Dedifferentiated amniotic fluid mesenchymal stem cell (primary cell): ENCODE measurements at regions not wholly inside any gene's neighbourhood (a gene's known extent, or its start where the extent isn't known, plus 50 kb on each side); places are given as distances from the start of the nearest gene placed in this dataset.
"Not testable (repeated sequence)": the region's sequence is repeated elsewhere in the genome, so short reads cannot be mapped to it uniquely, and the experiment has no call there.

Experiments
- DNase-seq: peaks from one replicate; pipeline ENCODE4 v3.0.0-alpha.2; 2016; ENCODE audit errors: extremely low spot score

DNA sequence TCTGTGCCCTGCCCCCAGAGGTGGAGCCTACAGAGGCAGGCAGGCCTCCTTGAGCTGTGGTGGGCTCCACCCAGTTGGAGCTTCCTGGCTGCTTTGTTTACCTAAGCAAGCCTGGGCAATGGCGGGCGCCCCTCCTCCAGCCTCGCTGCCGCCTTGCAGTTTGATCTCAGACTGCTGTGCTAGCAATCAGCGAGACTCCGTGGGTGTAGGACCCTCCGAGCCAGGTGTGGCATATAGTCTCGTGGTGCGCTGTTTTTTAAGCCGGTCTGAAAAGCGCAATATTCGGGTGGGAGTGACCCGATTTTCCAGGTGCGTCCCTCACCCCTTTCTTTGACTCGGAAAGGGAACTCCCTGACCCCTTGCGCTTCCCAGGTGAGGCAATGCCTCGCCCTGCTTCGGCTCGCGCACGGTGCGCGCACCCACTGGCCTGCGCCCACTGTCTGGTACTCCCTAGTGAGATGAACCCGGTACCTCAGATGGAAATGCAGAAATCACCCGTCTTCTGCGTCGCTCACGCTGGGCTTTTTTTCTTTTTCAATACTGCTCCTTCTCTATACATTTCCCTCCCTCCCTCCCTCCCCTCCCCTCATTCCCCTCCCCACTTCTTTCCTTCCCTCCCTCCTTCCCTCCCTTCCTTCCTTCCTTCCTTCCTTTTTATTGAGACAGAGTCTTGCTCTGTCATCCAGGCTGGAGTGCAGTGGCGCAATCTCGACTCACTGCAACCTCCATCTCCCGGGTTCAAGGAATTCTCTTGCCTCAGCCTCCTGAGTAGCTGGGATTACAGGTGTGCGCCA is 197.1 kb upstream of the TBL1XR1 start:
- not testable (repeated sequence) for DNase-seq

DNA sequence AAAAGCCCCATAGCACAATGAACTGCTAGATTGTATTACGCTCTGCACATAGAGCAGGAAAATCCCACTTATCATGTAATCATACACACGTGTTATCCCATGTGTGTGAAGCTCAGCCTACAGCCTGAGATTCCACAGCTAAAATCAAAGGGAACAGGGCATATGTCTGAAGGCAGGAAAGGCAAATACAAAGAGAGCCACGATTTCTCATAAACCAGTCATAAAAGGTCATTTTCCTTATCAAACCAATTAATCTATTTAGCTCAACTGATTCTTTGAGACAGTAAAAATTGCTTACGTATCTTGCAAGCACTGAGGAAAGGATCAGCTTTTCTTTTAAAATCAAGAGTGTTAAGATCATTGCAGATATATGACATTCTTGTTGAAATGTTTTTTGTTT is 199.5 kb upstream of the TBL1XR1 start:
- DNase-seq, result no peak

DNA sequence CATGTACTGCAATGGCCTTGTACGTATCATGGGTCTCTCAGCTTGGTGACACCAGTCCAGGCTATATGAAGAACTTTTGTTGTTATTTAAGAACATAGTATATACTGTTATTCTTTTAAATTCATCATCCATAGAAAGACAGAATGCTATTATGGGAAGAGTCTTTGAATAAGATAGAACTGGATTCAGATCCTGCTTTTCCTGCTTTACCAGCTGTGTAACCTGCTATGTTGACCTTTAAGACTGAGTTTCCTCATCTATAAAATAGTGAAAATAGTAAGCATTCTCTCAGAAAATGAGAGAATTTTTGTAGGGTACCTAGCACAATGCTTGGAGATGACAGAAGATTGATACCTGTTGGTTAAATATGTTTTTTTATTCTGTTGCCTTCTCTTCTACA is 204.1 kb upstream of the TBL1XR1 start:
- no peak for DNase-seq

DNA sequence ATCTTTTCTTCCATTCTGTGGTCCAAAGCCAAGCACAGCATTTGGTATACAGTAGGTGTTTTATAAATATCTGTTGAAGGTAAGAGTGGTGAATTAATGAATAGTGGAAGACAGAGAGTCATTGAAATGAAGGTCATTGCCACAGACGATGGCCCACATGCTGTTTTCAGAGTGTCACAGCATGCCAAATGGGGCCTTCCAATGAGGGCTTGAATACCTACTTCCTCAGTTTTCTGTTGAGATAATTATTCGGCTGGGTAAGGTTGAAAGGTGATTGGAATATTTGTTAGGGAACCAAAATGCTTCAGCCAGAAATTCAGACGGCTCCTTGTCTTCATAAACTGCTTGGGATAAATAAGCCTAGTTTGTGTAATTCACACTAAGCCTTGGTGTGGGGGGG is 205.3 kb upstream of the TBL1XR1 start:
- DNase-seq, result no peak

DNA sequence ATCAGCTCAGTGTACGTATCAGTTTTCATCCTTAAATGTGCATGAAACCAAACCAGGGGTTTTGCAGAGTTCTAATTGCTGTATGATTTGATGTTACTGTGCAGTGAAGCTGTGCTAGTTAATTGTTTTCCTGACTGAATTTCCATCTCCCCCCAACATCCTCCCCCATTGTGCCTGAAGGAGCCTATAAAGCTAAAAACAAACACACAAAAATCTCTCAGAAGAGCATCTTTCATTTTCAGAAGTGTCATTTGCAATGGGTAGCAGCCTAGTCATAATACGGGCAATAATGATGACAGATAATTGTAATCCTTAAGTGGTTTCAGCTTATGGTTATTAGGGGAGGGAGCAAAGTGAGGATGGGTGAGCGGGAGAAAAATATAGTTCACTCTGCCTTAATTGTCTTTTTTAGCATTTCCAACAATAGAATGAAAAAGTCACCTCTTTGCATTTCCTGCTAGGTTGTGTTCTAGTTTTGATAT is 207.9 kb upstream of the TBL1XR1 start:
- DNase-seq, result no peak

DNA sequence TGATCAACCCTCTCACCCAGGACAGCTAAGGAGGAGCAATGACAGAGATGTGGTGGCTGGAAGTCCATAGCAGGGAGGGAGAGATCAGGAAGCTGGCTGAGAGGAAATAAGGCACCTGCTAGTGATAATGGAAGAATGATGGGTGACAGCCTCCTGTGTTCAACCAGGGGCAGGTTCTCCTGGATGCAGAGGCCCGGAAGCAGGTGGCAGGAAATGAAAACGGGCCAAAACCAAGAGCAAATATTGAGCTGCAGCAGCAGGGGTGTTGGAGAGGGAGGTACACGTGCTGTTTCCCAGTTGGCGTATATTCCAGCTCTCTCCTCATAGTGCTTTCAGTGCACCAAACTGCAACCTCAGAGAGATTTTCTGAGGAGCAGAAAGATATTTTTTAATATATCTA is 213.4 kb upstream of the TBL1XR1 start:
- DNase-seq, result no peak

DNA sequence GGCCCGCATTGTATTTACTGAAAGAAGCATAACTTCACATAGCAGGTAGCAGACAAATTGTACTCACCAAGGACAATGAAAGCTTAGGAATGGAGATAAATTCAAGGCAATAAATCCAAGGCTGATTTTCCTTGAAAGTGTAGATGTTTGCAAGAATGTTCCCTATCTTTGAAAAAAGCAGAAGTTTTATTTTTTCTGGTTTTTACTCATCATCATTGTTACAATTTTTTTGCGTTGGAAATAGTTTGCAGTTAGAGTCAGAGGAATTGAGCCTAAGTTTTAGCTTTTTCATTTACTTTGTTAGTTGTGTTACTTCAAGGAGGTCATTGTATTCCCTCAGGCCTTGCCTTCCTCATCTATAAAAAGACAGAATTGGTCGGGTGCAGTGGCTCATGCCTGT is 213.9 kb upstream of the TBL1XR1 start:
- no peak for DNase-seq

DNA sequence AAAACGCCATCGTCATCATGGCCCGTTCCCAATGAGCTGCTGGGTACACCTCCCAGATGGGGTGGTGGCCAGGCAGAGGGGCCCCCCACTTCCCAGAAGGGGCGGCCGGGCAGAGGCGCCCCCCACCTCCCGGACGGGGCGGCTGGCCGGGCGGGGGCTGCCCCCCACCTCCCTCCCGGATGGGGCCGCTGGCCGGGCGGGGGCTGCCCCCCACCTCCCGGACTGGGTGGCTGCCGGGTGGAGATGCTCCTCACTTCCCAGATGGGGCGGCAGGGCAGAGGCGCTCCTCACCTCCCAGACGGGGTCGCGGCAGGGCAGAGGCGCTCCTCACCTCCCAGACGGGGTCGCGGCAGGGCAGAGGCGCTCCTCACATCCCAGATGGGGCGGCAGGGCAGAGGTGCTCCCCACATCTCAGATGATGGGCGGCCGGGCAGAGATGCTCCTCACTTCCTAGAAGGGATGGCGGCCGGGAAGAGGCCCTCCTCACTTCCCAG is 215.4 kb upstream of the TBL1XR1 start:
- not testable (repeated sequence) for DNase-seq

DNA sequence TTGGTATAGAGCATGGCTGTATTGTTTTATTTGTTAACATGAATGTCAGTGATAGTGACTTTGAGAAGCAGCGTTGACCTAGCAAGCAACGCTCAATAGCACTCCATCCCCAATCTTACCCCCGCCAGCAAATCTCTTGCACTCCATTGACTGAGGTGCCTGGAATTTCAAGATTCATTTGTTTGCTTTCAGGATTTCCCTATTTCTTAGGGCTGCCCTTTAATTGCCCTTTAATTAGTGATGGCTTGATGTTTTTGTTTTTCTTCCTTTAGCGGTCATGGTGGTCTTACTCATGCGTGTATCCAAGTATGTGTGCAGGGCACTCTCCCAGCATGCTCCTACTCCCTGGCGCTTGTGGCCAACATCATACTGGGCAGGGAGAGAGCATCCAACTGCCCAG is 216.8 kb upstream of the TBL1XR1 start:
- DNase-seq, result no peak

DNA sequence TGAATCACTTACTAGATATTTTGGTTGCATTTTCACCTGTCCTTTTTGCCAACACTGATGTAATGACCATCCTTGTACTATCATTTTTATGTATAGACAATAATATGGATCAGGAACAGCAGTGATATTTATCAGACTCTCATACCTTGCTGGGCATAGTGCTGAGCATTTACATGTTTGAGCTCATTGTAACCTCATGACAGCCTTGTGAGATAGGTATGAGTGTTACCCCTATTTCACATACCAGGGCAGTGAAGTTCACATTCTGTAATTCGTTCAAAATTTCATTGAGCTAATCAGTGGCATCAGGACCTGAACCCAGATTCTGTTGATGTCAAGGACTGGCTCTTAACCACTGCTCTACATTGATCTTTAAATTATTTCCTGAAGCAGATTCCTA is 221.5 kb upstream of the TBL1XR1 start:
- DNase-seq, result no peak

DNA sequence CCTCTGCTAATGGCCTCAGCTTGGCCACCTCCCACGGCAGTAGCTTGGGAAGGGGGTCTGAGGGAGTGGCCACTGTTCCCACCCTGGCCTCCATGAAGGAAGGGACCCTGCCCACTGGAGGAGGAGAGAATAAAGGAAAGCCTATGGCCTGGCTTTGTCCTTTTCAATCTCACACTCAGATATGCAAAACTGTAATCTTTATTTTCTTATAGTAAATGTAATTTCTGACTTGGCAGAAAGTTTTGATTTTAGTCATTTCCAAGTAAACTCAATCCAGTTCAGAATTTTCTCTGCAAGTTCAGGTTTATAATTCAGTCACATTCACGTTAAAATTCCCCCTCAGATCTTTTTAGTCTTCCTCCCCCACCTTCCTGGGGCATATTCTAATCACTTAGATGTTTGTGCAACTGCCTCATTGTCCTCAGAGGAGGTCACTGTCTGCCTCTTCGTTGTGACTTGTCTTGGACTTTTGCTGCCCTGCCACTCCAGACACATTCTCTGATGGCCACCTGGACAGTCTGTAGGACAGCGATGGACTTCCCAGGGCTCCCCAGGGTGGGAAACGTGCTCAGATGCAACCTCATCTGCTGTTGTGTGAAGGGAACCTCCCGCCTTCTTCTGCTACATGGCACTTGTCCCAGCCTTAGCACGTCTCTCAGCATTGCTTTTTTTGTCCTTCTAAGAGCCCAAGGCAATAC is 222.8 kb upstream of the TBL1XR1 start:
- DNase-seq, result no peak

DNA sequence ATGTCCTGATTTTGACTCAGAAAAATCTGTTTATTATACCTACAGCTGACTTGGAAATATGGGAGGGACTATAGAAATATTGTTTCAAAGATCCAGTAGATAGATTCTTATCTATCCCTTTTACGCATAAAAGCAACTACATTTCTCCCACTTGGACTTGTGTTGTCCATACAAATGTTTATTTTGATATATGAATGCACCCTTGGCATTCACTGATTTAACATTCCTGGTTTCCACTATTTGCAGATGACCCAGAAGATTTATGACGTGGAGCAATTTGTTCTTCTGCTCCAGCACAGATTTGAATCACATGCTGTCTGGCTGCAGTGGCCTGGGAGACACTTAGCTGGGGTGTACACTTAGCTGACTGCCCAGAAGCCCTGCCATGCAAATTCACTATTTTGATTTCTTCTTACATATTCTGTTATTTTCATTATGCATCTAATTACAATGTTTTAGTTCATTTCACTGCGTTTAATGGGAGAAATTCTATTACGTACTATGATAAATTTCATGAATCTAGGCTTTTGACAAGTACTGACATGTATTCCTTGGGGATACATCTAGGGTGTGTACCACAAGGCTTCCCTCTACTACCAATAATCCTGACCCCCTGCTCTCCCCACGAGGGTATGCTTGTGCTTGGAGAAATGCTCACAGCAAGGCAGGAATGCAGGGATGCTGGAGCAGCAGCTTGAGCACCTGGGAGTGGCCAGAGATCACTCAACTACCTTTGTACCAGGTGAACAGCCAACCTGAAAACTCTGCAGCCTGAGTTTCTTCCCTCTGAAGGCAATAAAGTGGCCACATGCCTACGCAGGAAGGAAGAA is 223.6 kb upstream of the TBL1XR1 start:
- peak; percentile 82 for DNase-seq

DNA sequence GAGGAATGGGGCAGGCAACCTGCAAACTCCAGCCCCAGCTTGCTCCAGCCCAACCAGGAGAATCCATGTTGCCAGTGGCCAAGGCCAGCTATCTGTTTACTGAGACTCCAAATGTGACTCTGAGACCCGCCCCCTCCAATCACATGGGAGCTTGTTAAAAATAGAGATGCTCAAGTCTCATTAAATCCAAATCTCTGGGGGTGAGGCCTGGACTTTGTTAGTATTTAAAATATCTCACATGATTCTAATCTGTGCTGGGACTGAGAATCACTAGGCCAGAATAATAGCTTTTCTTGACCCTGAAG is 224.2 kb upstream of the TBL1XR1 start:
- DNase-seq, result no peak

DNA sequence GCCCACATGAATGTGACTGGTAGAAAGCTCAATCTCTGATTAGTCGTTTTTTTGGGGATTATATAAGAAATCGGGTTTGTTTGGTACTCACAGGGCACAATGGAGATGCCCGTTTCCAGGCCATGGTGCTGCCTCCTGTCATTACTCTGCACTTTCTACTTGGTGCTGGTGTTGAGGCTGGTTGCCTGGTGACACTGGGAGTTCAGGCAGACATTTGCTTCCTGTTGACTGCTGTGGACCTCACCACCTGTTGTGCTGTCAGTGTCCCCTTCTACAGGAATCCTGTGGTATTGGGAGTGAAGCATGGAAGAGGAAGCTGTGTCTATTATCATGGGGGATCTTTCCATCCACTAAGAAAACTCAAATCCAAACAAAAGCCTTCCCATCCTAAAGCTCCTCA is 227.2 kb upstream of the TBL1XR1 start:
- no peak for DNase-seq

DNA sequence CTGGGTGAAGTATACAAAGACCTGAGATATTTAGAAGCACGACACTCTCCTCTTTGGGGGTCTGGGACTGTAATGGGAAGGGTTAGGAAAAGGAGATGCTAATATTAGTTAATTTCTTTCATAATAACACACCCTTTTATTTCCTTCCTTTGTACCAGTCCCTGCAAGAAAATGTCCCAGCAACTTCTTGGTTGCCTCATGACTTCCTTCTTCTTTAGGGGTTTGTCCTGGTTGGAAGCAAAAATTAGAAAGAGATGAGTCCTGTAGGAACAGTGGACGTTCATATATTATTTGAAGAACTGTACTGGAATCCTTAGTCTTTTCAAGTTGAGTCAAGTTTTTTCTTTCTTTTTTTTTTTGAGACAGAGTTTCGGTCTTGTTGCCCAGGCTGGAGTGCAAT is 227.8 kb upstream of the TBL1XR1 start:
- DNase-seq, result no peak

DNA sequence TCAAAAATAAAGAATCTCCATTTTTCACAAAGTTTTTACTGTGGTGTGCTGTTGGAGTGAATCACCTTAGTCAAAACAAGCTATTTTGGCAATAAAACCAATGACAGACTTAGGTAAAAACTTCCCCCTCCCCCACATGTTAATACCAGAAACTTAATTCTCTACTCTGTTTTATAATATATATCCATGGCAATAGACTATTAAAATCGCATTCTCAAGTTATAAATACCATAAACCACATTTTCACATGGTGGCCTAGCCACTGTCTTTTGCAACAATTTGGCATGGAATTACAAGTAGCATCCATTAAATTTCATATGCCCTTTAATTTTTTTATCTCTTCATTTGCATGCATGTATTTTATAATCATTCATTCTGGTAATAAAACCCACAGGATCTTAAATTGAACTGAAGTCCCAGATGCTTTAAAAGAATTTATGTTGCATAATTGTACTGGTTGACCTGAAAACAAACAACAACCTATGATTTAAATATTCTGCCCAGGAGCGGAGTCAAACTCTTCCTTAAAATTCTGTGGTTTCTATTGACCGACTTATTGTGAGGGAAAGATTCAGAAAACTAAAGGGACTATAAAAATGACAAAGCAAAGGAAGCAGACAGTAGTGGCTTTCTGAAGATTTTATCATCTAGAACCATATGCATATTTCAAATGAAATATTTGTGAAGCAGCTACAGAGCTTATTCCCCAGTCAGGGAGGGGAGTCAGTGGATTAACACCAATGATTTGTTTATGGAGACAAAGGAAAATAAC is 229.0 kb upstream of the TBL1XR1 start:
- DNase-seq, result no peak

DNA sequence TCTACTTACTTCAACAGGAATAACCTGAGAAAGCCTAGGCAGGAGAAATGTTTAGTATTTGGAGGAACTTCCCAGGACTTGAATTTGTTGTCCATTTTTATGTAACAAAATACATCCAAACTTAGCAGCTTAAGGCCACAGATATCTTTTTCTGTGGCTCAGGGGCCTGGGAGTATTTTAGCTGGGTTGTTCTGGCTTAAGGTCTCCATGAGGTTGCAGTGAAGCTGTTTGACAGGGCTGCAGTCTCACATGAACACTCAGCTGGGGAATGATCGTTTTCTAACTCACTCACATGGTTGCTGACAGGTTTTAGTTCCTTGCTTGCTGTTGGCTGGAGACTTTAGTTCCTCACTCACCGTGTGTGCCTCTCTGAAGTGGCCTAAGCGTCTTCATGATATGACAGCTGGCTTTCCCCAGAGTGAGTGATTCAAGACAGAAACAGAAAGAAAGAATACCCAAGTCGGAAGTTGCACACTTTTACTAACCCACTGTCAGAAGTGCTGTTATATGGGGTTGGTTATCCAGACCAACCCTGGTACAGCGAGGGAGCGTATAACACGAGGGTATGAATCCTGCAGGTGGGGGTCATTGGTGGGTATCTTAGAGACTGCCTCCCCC is 229.7 kb upstream of the TBL1XR1 start:
- DNase-seq, result no peak

DNA sequence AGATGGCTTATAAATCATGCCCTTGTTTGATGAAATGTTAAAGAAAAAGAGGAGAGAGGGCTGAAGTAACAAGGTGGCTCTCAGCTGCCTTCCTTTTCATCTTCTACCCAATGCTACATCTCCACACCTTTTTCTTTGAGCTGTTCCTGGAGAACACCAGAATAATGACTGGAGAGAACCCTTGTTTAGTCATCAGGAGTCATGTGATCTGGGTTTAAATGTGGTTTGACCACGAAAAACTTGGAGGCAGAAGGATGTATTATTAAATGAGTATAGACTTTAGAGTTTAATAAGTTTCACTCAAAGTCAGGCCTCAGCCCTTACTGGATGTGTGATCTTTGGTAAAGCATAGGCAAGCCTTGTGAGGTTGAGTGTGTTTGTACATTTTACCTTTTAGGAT is 230.3 kb upstream of the TBL1XR1 start:
- no peak for DNase-seq

DNA sequence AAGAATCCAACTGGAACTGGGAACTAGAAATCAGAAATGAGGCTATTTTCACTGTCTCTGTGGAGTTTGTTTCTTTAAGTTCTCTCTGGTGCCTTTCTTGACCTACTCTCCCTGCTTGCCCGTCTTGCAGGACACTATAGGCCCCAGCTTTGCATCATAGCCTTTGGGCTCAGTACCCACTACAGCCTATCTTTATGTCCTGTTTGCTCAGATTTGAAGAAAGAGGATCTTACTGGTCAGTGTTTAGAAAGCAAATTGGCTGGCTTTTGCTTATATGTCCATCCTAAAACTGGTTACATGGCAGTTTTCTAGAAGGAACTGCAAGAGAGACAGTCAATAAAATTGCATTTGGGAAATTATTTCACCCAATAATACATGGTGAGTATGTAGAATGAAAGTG is 231.8 kb upstream of the TBL1XR1 start:
- no peak for DNase-seq

DNA sequence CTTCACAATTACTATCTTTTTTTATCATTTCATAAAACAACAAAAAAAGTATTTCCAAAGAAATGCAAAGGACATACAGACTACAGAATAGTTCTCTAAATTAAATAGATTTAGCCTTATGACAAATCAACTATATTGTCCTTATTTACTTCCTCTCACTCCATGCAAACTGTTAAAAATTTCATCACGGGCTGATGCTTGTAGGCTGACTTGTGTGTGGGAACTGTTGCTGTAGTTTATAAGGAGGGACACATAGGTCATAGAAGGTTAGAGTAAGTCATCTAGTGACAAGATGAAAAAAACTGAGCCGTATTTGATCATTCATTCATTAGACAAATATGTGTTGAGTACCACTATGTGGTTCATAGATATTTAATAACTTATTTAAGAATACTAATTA is 232.5 kb upstream of the TBL1XR1 start:
- DNase-seq, result no peak

DNA sequence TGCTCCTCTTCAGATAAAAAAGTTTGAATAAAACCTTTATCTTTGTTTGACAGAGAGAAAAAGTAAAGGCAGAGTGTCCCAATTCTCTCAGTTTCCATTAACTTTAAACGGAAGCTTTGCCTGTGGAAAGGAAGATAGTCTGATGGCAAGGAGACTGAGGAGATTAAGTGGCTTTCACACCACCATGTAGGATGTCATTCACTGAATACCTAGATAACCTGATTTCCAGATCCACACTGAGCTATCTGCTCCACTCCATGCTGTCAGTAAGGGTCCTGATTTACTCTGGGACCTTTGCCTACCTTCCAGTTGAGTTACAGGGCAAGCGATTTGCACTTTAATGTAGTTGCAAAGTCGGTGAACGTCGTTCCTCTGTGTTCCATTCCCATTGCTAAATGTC is 233.4 kb upstream of the TBL1XR1 start:
- no peak for DNase-seq
